MCF 10A (cell line): ENCODE measurements at regions not wholly inside any gene's neighbourhood (a gene's known extent, or its start where the extent isn't known, plus 50 kb on each side); places are given as distances from the start of the nearest gene placed in this dataset.

Experiments used
- BruUV-seq: library from RNA; stranded (reverse); fragments of 400-500 nt; replicated peaks from 2 replicates; lab custom pipeline; 2021; lab: Mats Ljungman, UMichigan
- CTCF ChIA-PET: fragments of 300-600 bp; sonication (Branson Sonifier 250); formaldehyde crosslinking; extraction: SDS; loops from one replicate; lab custom pipeline; 2021; ENCODE audit warnings: antibody characterized with exemption, inconsistent platforms; lab: Yijun Ruan, JAX
- POLR2A ChIA-PET: fragments of 300-600, 350-650 bp; sonication (Branson Sonifier 250); formaldehyde crosslinking; extraction: SDS; loops from one replicate; lab custom pipeline; 2020; ENCODE audit warnings: antibody characterized with exemption, inconsistent platforms; lab: Yijun Ruan, JAX
- DNase-seq: peaks from one replicate; pipeline ENCODE4 v3.0.0-alpha.2; 2018; ENCODE audit not compliant: unreplicated experiment
- H3K27ac Mint-ChIP-seq: one replicate; pipeline ENCODE4 v1.8.0; 2022; ENCODE audit warnings: mild to moderate bottlenecking, low read depth, mixed read lengths; ENCODE audit not compliant: unreplicated experiment
- H3K27me3 Mint-ChIP-seq: one replicate; pipeline ENCODE4 v1.8.0; 2022; ENCODE audit warnings: mixed read lengths; ENCODE audit not compliant: insufficient read depth, unreplicated experiment
- H3K36me3 Mint-ChIP-seq: one replicate; pipeline ENCODE4 v1.8.0; 2022; ENCODE audit warnings: mild to moderate bottlenecking, moderate library complexity, mixed read lengths; ENCODE audit not compliant: insufficient read depth, unreplicated experiment
- H3K4me1 Mint-ChIP-seq: one replicate; pipeline ENCODE4 v1.8.0; 2022; ENCODE audit warnings: mixed read lengths; ENCODE audit not compliant: insufficient read depth, unreplicated experiment
- H3K4me3 Mint-ChIP-seq: one replicate; pipeline ENCODE4 v1.8.0; 2022; ENCODE audit warnings: mild to moderate bottlenecking, moderate library complexity, mixed read lengths; ENCODE audit not compliant: unreplicated experiment
- H3K9me3 Mint-ChIP-seq: one replicate; pipeline ENCODE4 v1.8.0; 2022; ENCODE audit warnings: mixed read lengths; ENCODE audit not compliant: unreplicated experiment
- intact Hi-C: fragments of 100-400 bp; cut with micrococcal nuclease; formaldehyde crosslinking; loops from 2 replicates; pipeline ENCODE4 v1.14.1; 2022
- TF ChIP-seq, protein P1 (sequence below): fragments of 200-600 bp; IDR thresholded peaks from one replicate; pipeline ENCODE4 v1.8.0; 2022; ENCODE audit warnings: antibody characterized with exemption, mild to moderate bottlenecking; ENCODE audit not compliant: unreplicated experiment

DNA sequence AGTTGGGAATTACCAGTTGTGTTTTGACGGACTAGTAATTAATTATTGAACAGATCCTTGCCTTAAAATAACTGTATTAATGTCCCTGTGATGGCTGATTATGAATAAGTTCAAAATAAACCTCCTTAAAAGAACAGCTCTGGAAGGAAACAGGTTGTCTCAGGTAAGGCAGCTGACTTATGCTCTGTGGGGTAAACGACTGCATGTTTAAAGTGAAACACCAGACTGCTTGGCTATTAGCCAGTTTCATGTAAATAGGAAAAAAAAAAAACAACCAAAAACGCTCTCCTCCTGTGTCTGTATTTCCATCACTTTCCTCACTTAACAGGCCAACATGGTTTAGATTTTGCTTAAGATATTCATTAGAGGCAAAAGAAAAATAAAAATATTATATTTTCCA lies 243.6 kb downstream of the TMEM182 start:
- no peak overlapping the region for H3K27ac Mint-ChIP-seq
- DNase-seq: no peak
- no peaks in the 10 kb centered on the region for H3K36me3 Mint-ChIP-seq
- TF ChIP-seq, protein P1, sequence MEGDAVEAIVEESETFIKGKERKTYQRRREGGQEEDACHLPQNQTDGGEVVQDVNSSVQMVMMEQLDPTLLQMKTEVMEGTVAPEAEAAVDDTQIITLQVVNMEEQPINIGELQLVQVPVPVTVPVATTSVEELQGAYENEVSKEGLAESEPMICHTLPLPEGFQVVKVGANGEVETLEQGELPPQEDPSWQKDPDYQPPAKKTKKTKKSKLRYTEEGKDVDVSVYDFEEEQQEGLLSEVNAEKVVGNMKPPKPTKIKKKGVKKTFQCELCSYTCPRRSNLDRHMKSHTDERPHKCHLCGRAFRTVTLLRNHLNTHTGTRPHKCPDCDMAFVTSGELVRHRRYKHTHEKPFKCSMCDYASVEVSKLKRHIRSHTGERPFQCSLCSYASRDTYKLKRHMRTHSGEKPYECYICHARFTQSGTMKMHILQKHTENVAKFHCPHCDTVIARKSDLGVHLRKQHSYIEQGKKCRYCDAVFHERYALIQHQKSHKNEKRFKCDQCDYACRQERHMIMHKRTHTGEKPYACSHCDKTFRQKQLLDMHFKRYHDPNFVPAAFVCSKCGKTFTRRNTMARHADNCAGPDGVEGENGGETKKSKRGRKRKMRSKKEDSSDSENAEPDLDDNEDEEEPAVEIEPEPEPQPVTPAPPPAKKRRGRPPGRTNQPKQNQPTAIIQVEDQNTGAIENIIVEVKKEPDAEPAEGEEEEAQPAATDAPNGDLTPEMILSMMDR: no peak
- ChIA-PET CTCF (interaction anchor here (0.7 to 1.1 kb wide), 2 partner anchors 29 to 222 kb away, joined by 3 to 5 read pairs; no protein-coding TSS in a partner anchor), POLR2A (no interaction called here)
- no peak overlapping the region for H3K4me3 Mint-ChIP-seq
- H3K9me3 Mint-ChIP-seq: peaks cover 12% of the 10 kb centered on the region
- H3K27me3 Mint-ChIP-seq: peaks cover 12% of the 10 kb centered on the region
- intact Hi-C loops: no loop called here
- no peaks in the 10 kb centered on the region for H3K4me1 Mint-ChIP-seq
- BruUV-seq: no TSS peak

DNA sequence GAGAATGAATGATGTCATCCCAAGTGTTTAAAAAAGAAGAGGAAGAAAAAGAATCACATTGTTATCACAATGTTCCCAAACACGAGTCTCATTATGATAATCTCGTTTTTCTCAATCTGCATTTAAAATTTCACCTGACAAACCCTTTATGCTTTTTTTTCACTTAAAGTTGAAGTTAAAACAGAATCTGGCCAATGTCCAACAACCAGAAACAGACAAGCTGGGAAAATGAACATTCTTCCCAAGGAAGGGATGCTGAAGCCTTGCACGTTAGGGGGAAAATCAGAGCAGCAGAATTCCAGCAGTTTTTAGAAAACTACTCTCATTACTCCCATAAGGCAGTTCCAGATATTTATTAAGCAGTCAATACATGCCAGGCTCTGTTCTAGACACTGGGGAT lies 245.3 kb downstream of the TMEM182 start:
- TF ChIP-seq, protein P1: no peak
- ChIA-PET POLR2A (no interaction called here), CTCF (interaction anchor here (2.2 kb wide), 1 partner anchor 31 kb away, joined by 12 read pairs; no protein-coding TSS in a partner anchor)
- no TSS peak for BruUV-seq
- intact Hi-C loops: no loop called here
- Mint-ChIP-seq H3K27me3 (peaks cover 29% of the 10 kb centered on the region), H3K4me3 (no peak overlapping the region), H3K36me3 (no peaks in the 10 kb centered on the region), H3K4me1 (no peaks in the 10 kb centered on the region), H3K27ac (no peak overlapping the region), H3K9me3 (peaks cover under 1% of the 10 kb centered on the region)
- DNase-seq: no peak

DNA sequence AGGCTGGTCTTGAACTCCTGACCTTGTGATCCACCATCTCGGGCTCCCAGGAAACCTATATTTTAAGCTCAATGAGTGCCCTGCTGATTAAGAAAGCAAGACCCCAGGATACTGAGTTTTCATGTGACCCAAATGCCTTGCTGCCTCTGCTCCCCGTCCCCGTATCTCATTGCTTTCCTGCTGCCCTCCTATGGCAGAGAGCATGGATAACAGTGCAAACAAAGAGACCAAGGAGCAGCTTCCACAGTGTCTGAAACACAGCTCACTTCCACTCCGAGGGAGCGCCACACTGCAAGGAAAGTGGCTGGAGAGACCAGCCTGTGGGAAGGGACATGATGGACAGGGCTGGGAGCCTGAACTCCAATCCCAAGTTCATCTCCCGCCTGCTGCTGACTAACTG lies 246.8 kb downstream of the TMEM182 start:
- H3K27me3 Mint-ChIP-seq: peaks cover 40% of the 10 kb centered on the region
- POLR2A ChIA-PET: no interaction called here
- no peak overlapping the region for H3K27ac Mint-ChIP-seq
- TF ChIP-seq, protein P1: no peak
- no peaks in the 10 kb centered on the region for H3K36me3 Mint-ChIP-seq
- no TSS peak for BruUV-seq
- intact Hi-C loops: no loop called here
- no peak overlapping the region for H3K4me3 Mint-ChIP-seq
- no peak for DNase-seq
- CTCF ChIA-PET: interaction anchor here (0.6 to 2.2 kb wide), 4 partner anchors 33 to 1821 kb away, joined by 3 to 12 read pairs (median 4); no protein-coding TSS in a partner anchor
- no peaks in the 10 kb centered on the region for H3K4me1 Mint-ChIP-seq
- no peaks in the 10 kb centered on the region for H3K9me3 Mint-ChIP-seq

DNA sequence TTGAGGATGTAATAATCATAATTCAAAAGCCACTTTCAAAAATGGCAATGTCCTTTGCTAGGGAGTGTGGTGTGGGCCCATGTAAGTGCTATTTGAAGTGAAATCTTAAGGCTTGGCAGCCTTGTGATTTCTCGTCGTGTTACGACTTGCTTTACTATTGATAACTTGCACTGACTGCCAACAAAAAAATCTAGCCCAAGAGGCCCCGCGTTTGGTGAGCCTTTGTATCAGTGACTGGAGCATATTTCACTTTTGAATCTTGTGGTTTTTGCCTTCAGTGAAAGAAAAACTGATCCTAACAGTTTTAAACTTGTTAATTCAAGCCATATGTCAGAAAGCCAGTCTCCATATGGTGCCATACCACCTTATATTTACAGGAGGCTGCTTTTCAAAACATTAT lies 248.0 kb downstream of the TMEM182 start:
- Mint-ChIP-seq H3K27me3 (peaks cover 44% of the 10 kb centered on the region), H3K36me3 (no peaks in the 10 kb centered on the region), H3K4me3 (no peak overlapping the region), H3K9me3 (no peaks in the 10 kb centered on the region), H3K27ac (no peak overlapping the region), H3K4me1 (no peaks in the 10 kb centered on the region)
- POLR2A ChIA-PET: no interaction called here
- CTCF ChIA-PET: no interaction called here
- no peak for DNase-seq
- intact Hi-C loops: no loop called here
- BruUV-seq: no TSS peak
- TF ChIP-seq, protein P1: no peak
